CD14-positive monocyte (primary cell): ENCODE measurements at regions not wholly inside any gene's neighbourhood (a gene's known extent, or its start where the extent isn't known, plus 50 kb on each side); places are given as distances from the start of the nearest gene placed in this dataset.

Experiments
- DNase-seq, 3 donors: peaks; one replicate each; pipeline ENCODE4 v3.0.0-alpha.2; 2011 to 2022
- H2AFZ ChIP-seq: 2 replicates; pipeline ENCODE4 v1.6.0; 2012; ENCODE audit warnings: mild to moderate bottlenecking, low read depth, low read length, inconsistent platforms; ENCODE audit not compliant: insufficient read depth, poor library complexity, severe bottlenecking
- H3K27ac ChIP-seq, 2 donors: 1 replicate in 1 of 2; 2 replicates in 1 of 2; pipeline ENCODE4 v1.5.1; 2012 to 2013; ENCODE audit warnings: low read length in 2 of 2, control low read depth in 1 of 2, inconsistent platforms in 1 of 2, low read depth in 1 of 2, mild to moderate bottlenecking in 1 of 2
- H3K27me3 ChIP-seq, 2 donors: one replicate each; pipeline versions ENCODE4 v1.6.0 to v1.6.1; 2011 to 2013; ENCODE audit warnings: low read length in 2 of 2; ENCODE audit not compliant: control insufficient read depth in 2 of 2, insufficient read depth in 2 of 2
- H3K36me3 ChIP-seq, 2 donors: replicated peaks in 1 of 2; 1 replicate in 1 of 2; 2 replicates in 1 of 2; pipeline versions ENCODE4 v1.5.1 to v1.6.1; 2012 to 2013; ENCODE audit warnings: low read length in 2 of 2, control low read depth in 1 of 2, inconsistent platforms in 1 of 2, mild to moderate bottlenecking in 1 of 2; ENCODE audit not compliant: insufficient read depth in 2 of 2, control insufficient read depth in 1 of 2
- H3K4me1 ChIP-seq, 2 donors: 1 replicate in 1 of 2; 2 replicates in 1 of 2; pipeline versions ENCODE4 v1.5.1 to v1.6.1; 2012 to 2013; ENCODE audit warnings: low read length in 2 of 2, control low read depth in 1 of 2, inconsistent platforms in 1 of 2, mild to moderate bottlenecking in 1 of 2, moderate library complexity in 1 of 2; ENCODE audit not compliant: insufficient read depth in 2 of 2, control insufficient read depth in 1 of 2
- H3K4me2 ChIP-seq: replicated peaks from 2 replicates; pipeline ENCODE3; 2012; ENCODE audit warnings: low read length, moderate library complexity, mild to moderate bottlenecking; ENCODE audit not compliant: poor library complexity, severe bottlenecking; ENCODE audit errors: extremely low read depth
- H3K4me3 ChIP-seq, 3 experiments: fragments of 200-600 bp in 1 of 3; sonication (generic) in 1 of 3; replicated peaks in 1 of 3; 1 replicate in 2 of 3; 2 replicates in 1 of 3; pipeline ENCODE4 v1.5.1; 2011 to 2013; ENCODE audit warnings: low read length in 3 of 3, mild to moderate bottlenecking in 3 of 3, control low read depth in 2 of 3, low read depth in 2 of 3, inconsistent platforms in 1 of 3, moderate library complexity in 1 of 3
- H3K79me2 ChIP-seq: 2 replicates; pipeline ENCODE4 v1.6.0; 2012; ENCODE audit warnings: mild to moderate bottlenecking, control low read depth, inconsistent platforms, low read length, moderate library complexity; ENCODE audit not compliant: insufficient read depth
- H3K9ac ChIP-seq: 2 replicates; pipeline ENCODE4 v1.6.0; 2017; ENCODE audit warnings: low read length, mild to moderate bottlenecking; ENCODE audit not compliant: insufficient read depth, poor library complexity, severe bottlenecking
- H3K9me3 ChIP-seq, 2 donors: replicated peaks in 1 of 2; 1 replicate in 1 of 2; 2 replicates in 1 of 2; pipeline versions ENCODE4 v1.5.1 to v1.6.1; 2012 to 2013; ENCODE audit warnings: low read length in 2 of 2, control low read depth in 1 of 2; ENCODE audit not compliant: control insufficient read depth in 1 of 2, insufficient read depth in 1 of 2
- H4K20me1 ChIP-seq: 2 replicates; pipeline ENCODE4 v1.6.0; 2012; ENCODE audit warnings: mild to moderate bottlenecking, low read length, control low read depth, moderate library complexity; ENCODE audit not compliant: insufficient read depth
- H3K27ac Mint-ChIP-seq, 7 donors: one replicate each; pipeline ENCODE4 v1.8.0; 2020; ENCODE audit warnings: mild to moderate bottlenecking in 7 of 7, mixed read lengths in 7 of 7, moderate library complexity in 6 of 7, inconsistent platforms in 2 of 7
- H3K27me3 Mint-ChIP-seq, 3 donors: one replicate each; pipeline ENCODE4 v1.8.0; 2021 to 2022; ENCODE audit warnings: low read depth in 3 of 3, mild to moderate bottlenecking in 3 of 3, mixed read lengths in 3 of 3, moderate library complexity in 3 of 3, inconsistent platforms in 1 of 3
- H3K36me3 Mint-ChIP-seq, 2 donors: one replicate each; pipeline ENCODE4 v1.8.0; 2020; ENCODE audit warnings: mixed read lengths in 2 of 2, inconsistent platforms in 1 of 2, mild to moderate bottlenecking in 1 of 2
- H3K4me1 Mint-ChIP-seq: one replicate; pipeline ENCODE4 v1.8.0; 2020; ENCODE audit warnings: mild to moderate bottlenecking, mixed read lengths
- H3K4me3 Mint-ChIP-seq, 2 donors: one replicate each; pipeline ENCODE4 v1.8.0; 2020; ENCODE audit warnings: mild to moderate bottlenecking in 2 of 2, mixed read lengths in 2 of 2, moderate library complexity in 1 of 2
- H3K9me3 Mint-ChIP-seq, 7 donors: one replicate each; pipeline ENCODE4 v1.8.0; 2020 to 2022; ENCODE audit warnings: mixed read lengths in 7 of 7, mild to moderate bottlenecking in 6 of 7, moderate library complexity in 6 of 7, inconsistent platforms in 2 of 7
- WGBS: methylation state at CpG from one replicate; pipeline ENCODE4 v1.1.5; 2013; ENCODE audit warnings: missing lambda C conversion rate; ENCODE audit not compliant: insufficient coverage; 5-methylcytosine and 5-hydroxymethylcytosine counted together
- intact Hi-C, 2 donors: fragments of 100-400 bp; cut with micrococcal nuclease; formaldehyde crosslinking; loops; one replicate each; pipeline versions ENCODE4 v1.15.0 to v1.15.1; 2023
- TF ChIP-seq, protein P1 (sequence below): fragments of 200-600 bp; IDR thresholded peaks from one replicate; pipeline ENCODE4 v1.8.0; 2022; ENCODE audit warnings: antibody characterized with exemption, mild to moderate bottlenecking

DNA sequence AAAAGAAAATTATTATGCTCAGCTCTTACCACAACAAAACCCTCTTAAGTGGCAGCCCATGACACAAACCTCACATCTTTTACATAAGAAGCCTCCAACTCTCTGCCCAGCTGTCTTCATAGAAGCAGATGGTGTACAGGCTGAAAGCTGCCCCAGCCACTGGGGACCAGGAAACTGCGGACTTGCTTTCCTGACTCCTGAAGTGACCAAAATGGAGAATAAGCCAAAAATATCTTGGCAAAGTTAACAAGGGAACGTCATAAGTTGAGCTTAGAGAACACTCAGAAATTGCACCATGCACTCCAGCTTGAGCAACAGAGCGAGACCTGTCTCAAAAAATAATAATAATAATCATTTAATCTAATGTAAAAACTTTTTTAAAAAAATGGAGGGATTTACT is 160.3 kb upstream of the CDYL start:
- peaks cover 9 to 33% (median 13%) of the 10 kb centered on the region in 7 donors for H3K9me3 Mint-ChIP-seq
- peaks cover 6% of the 10 kb centered on the region for H3K4me1 Mint-ChIP-seq
- no peak overlapping the region for H3K27ac Mint-ChIP-seq

DNA sequence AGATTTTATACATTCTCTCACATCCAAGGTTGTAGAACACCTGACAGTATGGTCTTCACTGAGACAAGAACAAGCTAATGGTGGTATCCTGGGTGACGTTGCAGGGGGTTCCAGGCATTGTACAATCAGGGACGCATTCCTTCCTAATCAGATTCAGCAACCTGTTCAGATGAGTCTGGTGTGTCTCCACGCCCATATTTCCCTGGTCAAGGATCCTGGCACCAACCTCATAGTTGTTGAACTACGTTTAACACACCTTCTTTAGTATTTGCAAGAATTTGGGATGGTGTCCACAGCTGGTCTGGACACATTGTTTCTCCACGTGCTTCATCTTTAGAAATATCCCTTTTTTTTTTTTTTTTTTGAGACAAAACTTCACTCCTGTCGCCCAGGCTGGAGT is 161.0 kb upstream of the CDYL start:
- Histone ChIP-seq H3K27ac (no peak overlapping the region), H3K9me3 (peaks cover 0 to 19% of the 10 kb centered on the region in 2 donors), H3K27me3 (no peaks in the 10 kb centered on the region), H3K79me2 (no peaks in the 10 kb centered on the region), H3K4me1 (no peaks in the 10 kb centered on the region), H2AFZ (no peak overlapping the region), H3K4me3 (no peak overlapping the region), H3K36me3 (no peaks in the 10 kb centered on the region), H4K20me1 (no peaks in the 10 kb centered on the region), H3K9ac (no peak overlapping the region), H3K4me2 (no peak overlapping the region)
- Mint-ChIP-seq H3K4me1 (peaks cover under 1% of the 10 kb centered on the region), H3K27ac (no peak overlapping the region), H3K36me3 (no peaks in the 10 kb centered on the region), H3K9me3 (peaks cover 9 to 30% (median 12%) of the 10 kb centered on the region in 7 donors), H3K4me3 (no peak overlapping the region), H3K27me3 (peaks cover 2 to 7% (median 5%) of the 10 kb centered on the region in 3 donors)
- DNase-seq, result no peak
- TF ChIP-seq, protein P1, sequence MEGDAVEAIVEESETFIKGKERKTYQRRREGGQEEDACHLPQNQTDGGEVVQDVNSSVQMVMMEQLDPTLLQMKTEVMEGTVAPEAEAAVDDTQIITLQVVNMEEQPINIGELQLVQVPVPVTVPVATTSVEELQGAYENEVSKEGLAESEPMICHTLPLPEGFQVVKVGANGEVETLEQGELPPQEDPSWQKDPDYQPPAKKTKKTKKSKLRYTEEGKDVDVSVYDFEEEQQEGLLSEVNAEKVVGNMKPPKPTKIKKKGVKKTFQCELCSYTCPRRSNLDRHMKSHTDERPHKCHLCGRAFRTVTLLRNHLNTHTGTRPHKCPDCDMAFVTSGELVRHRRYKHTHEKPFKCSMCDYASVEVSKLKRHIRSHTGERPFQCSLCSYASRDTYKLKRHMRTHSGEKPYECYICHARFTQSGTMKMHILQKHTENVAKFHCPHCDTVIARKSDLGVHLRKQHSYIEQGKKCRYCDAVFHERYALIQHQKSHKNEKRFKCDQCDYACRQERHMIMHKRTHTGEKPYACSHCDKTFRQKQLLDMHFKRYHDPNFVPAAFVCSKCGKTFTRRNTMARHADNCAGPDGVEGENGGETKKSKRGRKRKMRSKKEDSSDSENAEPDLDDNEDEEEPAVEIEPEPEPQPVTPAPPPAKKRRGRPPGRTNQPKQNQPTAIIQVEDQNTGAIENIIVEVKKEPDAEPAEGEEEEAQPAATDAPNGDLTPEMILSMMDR, result no peak
- intact Hi-C loops, result no loop called here
- WGBS, result 97% methylated on average over 5 of the region's 6 CpGs

More for the DNA sequence above, 160.3 kb upstream of the CDYL start:
- Histone ChIP-seq H3K9ac (no peak overlapping the region), H3K9me3 (peaks cover 0 to 19% of the 10 kb centered on the region in 2 donors), H3K4me1 (no peaks in the 10 kb centered on the region), H3K36me3 (no peaks in the 10 kb centered on the region), H3K27me3 (no peaks in the 10 kb centered on the region), H4K20me1 (no peaks in the 10 kb centered on the region), H3K79me2 (no peaks in the 10 kb centered on the region), H3K4me2 (no peak overlapping the region), H2AFZ (no peak overlapping the region), H3K27ac (no peak overlapping the region), H3K4me3 (no peak overlapping the region)
- 25% methylated on average over 1 of the region's 3 CpGs for WGBS
- intact Hi-C loops, result no loop called here
- no peak for DNase-seq
- H3K4me3 Mint-ChIP-seq, result no peak overlapping the region
- no peaks in the 10 kb centered on the region for H3K36me3 Mint-ChIP-seq
- H3K27me3 Mint-ChIP-seq, result peaks cover 2 to 5% (median 4%) of the 10 kb centered on the region in 3 donors
- TF ChIP-seq, protein P1, result no peak
